Stomach (tissue), 8 donors: ENCODE measurements at regions not wholly inside any gene's neighbourhood (a gene's known extent, or its start where the extent isn't known, plus 50 kb on each side); places are given as distances from the start of the nearest gene placed in this dataset.

Source experiments
- DNase-seq, 2 donors: peaks; one replicate each; pipeline versions ENCODE4 v3.0.0 to v3.0.0-alpha.2; 2013 to 2019
- H3K27ac ChIP-seq, 5 donors: fragments of 200-600 bp in 4 of 5; sonication (generic) in 4 of 5; one replicate each; pipeline ENCODE4 v1.5.1; 2013 to 2019; ENCODE audit warnings: mild to moderate bottlenecking in 1 of 5, moderate library complexity in 1 of 5
- H3K27me3 ChIP-seq, 3 donors: fragments of 200-600 bp; sonication (generic); one replicate each; pipeline ENCODE4 v1.5.1; 2017 to 2019; ENCODE audit warnings: mixed run types in 1 of 3
- H3K36me3 ChIP-seq, 4 donors: fragments of 200-600 bp; sonication (generic); 1 replicate in 3 of 4; 2 replicates in 1 of 4; pipeline ENCODE4 v1.5.1; 2016 to 2019
- H3K4me1 ChIP-seq, 4 donors: fragments of 200-600 bp; sonication (generic); one replicate each; pipeline ENCODE4 v1.5.1; 2016 to 2019
- H3K4me3 ChIP-seq, 4 donors: fragments of 200-600 bp; sonication (generic) in 3 of 4; one replicate each; pipeline ENCODE4 v1.5.1; 2016 to 2019; ENCODE audit warnings: mild to moderate bottlenecking in 1 of 4
- H3K9me3 ChIP-seq, 4 donors: fragments of 200-600 bp; sonication (generic); one replicate each; pipeline ENCODE4 v1.5.1; 2016 to 2019
- EP300 ChIP-seq: sonication (generic); formaldehyde crosslinking; IDR thresholded peaks from one replicate; pipeline ENCODE4 v1.6.1; 2017; ENCODE audit warnings: antibody characterized with exemption
- POLR2A ChIP-seq, 4 donors: fragments of 450-650 bp; IDR thresholded peaks; one replicate each; pipeline ENCODE4 v1.6.1; 2016; ENCODE audit warnings: antibody characterized with exemption in 4 of 4, control low read depth in 2 of 4, mild to moderate bottlenecking in 1 of 4, moderate library complexity in 1 of 4
- POLR2AphosphoS5 ChIP-seq, 3 donors: sonication (generic); formaldehyde crosslinking; IDR thresholded peaks; one replicate each; pipeline ENCODE4 v1.6.1; 2016; ENCODE audit warnings: antibody characterized with exemption in 3 of 3
- WGBS, 5 donors: extraction: QIAGEN DNeasy Blood & Tissue Kit in 3 of 5; methylation state at CpG; one replicate each; pipeline versions ENCODE4 v1.1.5 to v1.1.7; 2013 to 2018; 5-methylcytosine and 5-hydroxymethylcytosine counted together
- intact Hi-C: fragments of 100-400 bp; cut with DNase I; formaldehyde crosslinking; loops from one replicate; pipeline ENCODE4 v1.15.1; 2023; ENCODE audit warnings: low total_unique reads
- TF ChIP-seq, protein P1 (sequence below), 7 experiments: fragments of 450-650 bp in 4 of 7; fragments of 200-600 bp in 3 of 7; sonication (generic) in 3 of 7; IDR thresholded peaks; one replicate each; pipeline ENCODE4 v1.5.1; 2016 to 2019; ENCODE audit warnings: antibody characterized with exemption in 7 of 7, control low read depth in 2 of 7, mild to moderate bottlenecking in 1 of 7
- donor health status: healthy with polysubstance abuse.
- donor health status: Bipolar disorder and iron deficiency.
- donor health status: healthy.

DNA sequence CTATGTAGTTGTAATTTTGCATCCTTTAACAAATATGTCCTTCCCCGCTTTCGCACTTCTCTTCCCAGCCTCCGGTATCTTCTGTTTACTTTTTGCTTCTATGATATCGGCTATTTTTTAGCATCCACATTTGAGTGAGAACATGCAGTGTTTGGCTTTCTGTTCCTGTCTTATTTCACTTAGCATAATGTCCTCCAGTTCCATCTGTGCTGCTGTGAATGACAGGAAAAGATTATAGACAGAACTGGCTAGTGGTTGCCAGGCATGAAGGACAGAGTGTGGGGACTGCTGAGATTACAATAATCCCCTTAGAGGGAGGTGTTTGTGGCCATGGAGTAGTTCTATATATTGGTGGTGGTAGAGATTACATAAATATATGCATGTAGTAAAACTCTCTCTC is 588.6 kb downstream of the NLGN4X start:
- Histone ChIP-seq H3K27ac (no peak overlapping the region), H3K4me3 (no peak overlapping the region), H3K9me3 (no peaks in the 10 kb centered on the region), H3K36me3 (no peaks in the 10 kb centered on the region), H3K4me1 (no peaks in the 10 kb centered on the region), H3K27me3 (no peaks in the 10 kb centered on the region)
- DNase-seq: no peak
- TF ChIP-seq EP300: no peak
- TF ChIP-seq POLR2AphosphoS5 (IDR thresholded peaks at IDR 0.05): no peak
- TF ChIP-seq POLR2A (IDR thresholded peaks at IDR 0.05): no peak
- TF ChIP-seq, protein P1, sequence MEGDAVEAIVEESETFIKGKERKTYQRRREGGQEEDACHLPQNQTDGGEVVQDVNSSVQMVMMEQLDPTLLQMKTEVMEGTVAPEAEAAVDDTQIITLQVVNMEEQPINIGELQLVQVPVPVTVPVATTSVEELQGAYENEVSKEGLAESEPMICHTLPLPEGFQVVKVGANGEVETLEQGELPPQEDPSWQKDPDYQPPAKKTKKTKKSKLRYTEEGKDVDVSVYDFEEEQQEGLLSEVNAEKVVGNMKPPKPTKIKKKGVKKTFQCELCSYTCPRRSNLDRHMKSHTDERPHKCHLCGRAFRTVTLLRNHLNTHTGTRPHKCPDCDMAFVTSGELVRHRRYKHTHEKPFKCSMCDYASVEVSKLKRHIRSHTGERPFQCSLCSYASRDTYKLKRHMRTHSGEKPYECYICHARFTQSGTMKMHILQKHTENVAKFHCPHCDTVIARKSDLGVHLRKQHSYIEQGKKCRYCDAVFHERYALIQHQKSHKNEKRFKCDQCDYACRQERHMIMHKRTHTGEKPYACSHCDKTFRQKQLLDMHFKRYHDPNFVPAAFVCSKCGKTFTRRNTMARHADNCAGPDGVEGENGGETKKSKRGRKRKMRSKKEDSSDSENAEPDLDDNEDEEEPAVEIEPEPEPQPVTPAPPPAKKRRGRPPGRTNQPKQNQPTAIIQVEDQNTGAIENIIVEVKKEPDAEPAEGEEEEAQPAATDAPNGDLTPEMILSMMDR (IDR thresholded peaks at IDR 0.05): no peak
- intact Hi-C loops: no loop called here
- WGBS, 5 donors: 49 to 84% (median 79%) methylated on average over 4 of the region's 4 CpGs

DNA sequence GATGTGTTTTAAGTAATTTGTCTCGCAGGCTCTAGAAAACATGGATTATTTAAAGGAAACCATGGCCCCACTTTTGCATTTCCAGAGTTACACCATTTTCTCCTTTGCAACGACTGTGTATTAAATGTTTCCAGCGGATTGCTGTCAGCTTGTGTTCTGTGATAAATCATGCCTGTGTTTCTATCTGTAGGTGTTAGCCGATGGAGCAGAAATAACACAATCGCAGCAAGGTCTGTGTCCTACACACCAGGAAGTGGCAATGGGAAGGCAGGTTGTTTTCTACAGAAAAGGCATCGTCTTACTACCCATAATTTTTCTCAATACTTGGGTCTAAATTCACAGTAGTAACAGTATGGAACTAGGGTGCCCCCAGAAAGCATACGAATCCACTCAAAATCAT is 590.1 kb downstream of the NLGN4X start:
- Histone ChIP-seq H3K4me3 (no peak overlapping the region), H3K9me3 (no peaks in the 10 kb centered on the region), H3K27ac (no peak overlapping the region), H3K36me3 (no peaks in the 10 kb centered on the region), H3K27me3 (no peaks in the 10 kb centered on the region), H3K4me1 (no peaks in the 10 kb centered on the region)
- intact Hi-C loops: no loop called here
- 75 to 91% (median 81%) methylated on average over 7 of the region's 7 CpGs for WGBS, 5 donors
- TF ChIP-seq, protein P1 (IDR thresholded peaks at IDR 0.05): no peak
- TF ChIP-seq POLR2A (IDR thresholded peaks at IDR 0.05) (no peak), EP300 (no peak), POLR2AphosphoS5 (IDR thresholded peaks at IDR 0.05) (no peak)
- DNase-seq: no peak

DNA sequence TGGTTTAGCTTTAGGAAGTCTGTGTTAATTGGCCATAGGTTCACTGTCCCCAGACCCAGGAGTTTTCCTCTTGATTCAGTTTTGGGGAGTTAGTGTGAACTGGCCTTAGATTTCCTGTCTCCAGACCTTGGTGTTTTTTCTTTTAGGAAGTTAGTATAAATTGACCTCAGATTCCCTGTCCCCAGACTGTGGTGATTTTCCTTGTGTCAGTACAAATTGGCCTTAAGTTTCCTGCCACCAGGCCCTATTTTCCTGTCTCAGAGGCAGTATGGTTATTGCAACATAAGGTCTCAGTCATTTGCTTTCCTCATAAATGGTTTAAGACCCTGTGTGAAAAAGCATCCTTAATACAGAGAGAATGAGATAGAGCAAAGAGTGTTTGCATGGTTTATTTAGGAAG is 595.8 kb downstream of the NLGN4X start:
- intact Hi-C loops: no loop called here
- no peak for DNase-seq
- Histone ChIP-seq H3K4me3 (no peak overlapping the region), H3K9me3 (no peaks in the 10 kb centered on the region), H3K27me3 (no peaks in the 10 kb centered on the region), H3K27ac (no peak overlapping the region), H3K4me1 (no peaks in the 10 kb centered on the region), H3K36me3 (no peaks in the 10 kb centered on the region)
- TF ChIP-seq, protein P1 (IDR thresholded peaks at IDR 0.05): no peak
- TF ChIP-seq EP300: no peak
- no peak for TF ChIP-seq POLR2A (IDR thresholded peaks at IDR 0.05)
- TF ChIP-seq POLR2AphosphoS5 (IDR thresholded peaks at IDR 0.05): no peak

DNA sequence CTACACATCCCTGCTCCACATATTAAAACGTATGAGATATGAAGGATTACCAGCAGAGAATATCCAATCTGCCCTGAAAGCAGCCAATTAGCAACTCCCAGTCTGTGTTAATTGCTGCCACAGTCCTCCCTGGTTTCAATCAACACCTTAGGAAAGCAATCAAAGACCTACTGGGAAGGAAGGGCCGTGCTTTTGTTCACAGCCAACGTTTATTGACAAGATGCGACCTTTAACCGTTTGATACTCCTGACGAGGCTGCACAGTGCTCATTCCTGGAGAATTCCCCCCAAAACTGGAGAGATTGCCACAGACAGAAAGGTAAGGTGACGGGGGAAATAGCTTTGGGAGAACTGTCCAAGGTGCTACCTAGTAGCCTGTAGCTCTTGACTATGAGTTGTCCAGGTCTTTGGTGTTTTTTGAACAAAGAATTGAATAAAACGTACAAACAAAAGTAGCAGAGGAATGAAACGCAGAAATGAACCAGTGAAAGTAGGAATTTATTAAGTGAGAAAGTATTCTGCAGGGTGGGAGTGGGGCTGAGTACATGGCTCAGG is 596.5 kb downstream of the NLGN4X start:
- Histone ChIP-seq H3K27me3 (no peaks in the 10 kb centered on the region), H3K4me3 (no peak overlapping the region), H3K4me1 (no peaks in the 10 kb centered on the region), H3K27ac (no peak overlapping the region), H3K9me3 (no peaks in the 10 kb centered on the region), H3K36me3 (no peaks in the 10 kb centered on the region)
- DNase-seq: no peak
- intact Hi-C loops: no loop called here
- no peak for TF ChIP-seq POLR2AphosphoS5 (IDR thresholded peaks at IDR 0.05)
- TF ChIP-seq, protein P1 (IDR thresholded peaks at IDR 0.05): no peak
- TF ChIP-seq EP300: no peak
- no peak for TF ChIP-seq POLR2A (IDR thresholded peaks at IDR 0.05)
- WGBS, 5 donors: 24 to 39% (median 35%) methylated on average over 9 of the region's 9 CpGs
